ENCODE measurements at regions not wholly inside any gene's neighbourhood (a gene's known extent, or its start where the extent isn't known, plus 50 kb on each side); places are given as distances from the start of the nearest gene placed in this dataset.

- no peak overlapping the region for H3K4me3 Mint-ChIP-seq
- no CpG with 5 or more reads among the region's 16 CpGs for WGBS (ENCODE audit: extremely low coverage, insufficient read length, low lambda C conversion rate)
- no peak for TF ChIP-seq CTCF (conservative IDR thresholded peaks at IDR 0.05)
These were observed 140.8 kb downstream of the IRX1 start for GRCh38 chr5:3736466-3736865.

More at GRCh38 chr5:3736466-3736865, 140.8 kb downstream of the IRX1 start:
- Histone ChIP-seq H3K9me3 (ENCODE audit: control insufficient read depth, low read depth, low read length) (no peaks in the 10 kb centered on the region), H3K23me2 (ENCODE audit: insufficient read length, low read depth, low read length, poor library complexity, severe bottlenecking) (no peaks in the 10 kb centered on the region), H3K14ac (ENCODE audit: insufficient read depth, low read length) (no peak overlapping the region; the same call in 1 of the 2 replicates), H2BK20ac (ENCODE audit: low read depth, low read length, poor library complexity, severe bottlenecking) (no peak overlapping the region), H2BK12ac (ENCODE audit: insufficient read length, low read depth, low read length) (no peak overlapping the region), H3K4ac (ENCODE audit: low read depth, low read length) (no peak overlapping the region), H3K4me1 (ENCODE audit: insufficient read depth, low read length) (no peaks in the 10 kb centered on the region; the same call in 1 of the 2 replicates), H2AK5ac (ENCODE audit: insufficient read length, low read length) (no peak overlapping the region), H2BK120ac (ENCODE audit: low read depth, low read length, poor library complexity, severe bottlenecking) (no peak overlapping the region), H4K20me1 (ENCODE audit: control insufficient read depth, insufficient read depth, insufficient read length) (no peaks in the 10 kb centered on the region), H2BK15ac (ENCODE audit: low read depth, low read length) (no peak overlapping the region), H2AFZ (ENCODE audit: low read length) (no peak overlapping the region), H4K91ac (ENCODE audit: insufficient read length, low read depth, low read length) (no peak overlapping the region), H4K8ac (replicated peaks; ENCODE audit: insufficient read length, low read depth, low read length) (no peak overlapping the region), H3K9ac (ENCODE audit: extremely low read depth, insufficient read length, low read length) (no peak overlapping the region), H3K4me2 (ENCODE audit: insufficient read depth, insufficient read length, low read length) (no peak overlapping the region), H3K18ac (ENCODE audit: insufficient read length, low read depth, low read length) (no peak overlapping the region), H3K27ac (ENCODE audit: insufficient read length, low read depth, low read length) (no peak overlapping the region), H3K27me3 (ENCODE audit: insufficient read depth, low read length) (no peaks in the 10 kb centered on the region), H3K23ac (ENCODE audit: insufficient read length, low read depth, low read length) (no peak overlapping the region), H2BK5ac (ENCODE audit: insufficient read length, low read length) (no peak overlapping the region), H4K5ac (ENCODE audit: insufficient read length, low read depth, low read length) (no peak overlapping the region), H3K79me2 (ENCODE audit: insufficient read depth, low read length) (no peaks in the 10 kb centered on the region), H3K56ac (ENCODE audit: insufficient read length, low read depth, low read length) (no peak overlapping the region), H3K79me1 (ENCODE audit: insufficient read depth, low read depth, low read length, poor library complexity, severe bottlenecking) (no peaks in the 10 kb centered on the region), H3T11ph (ENCODE audit: low read length) (no peak overlapping the region)
- DNase-seq = no peak
- Mint-ChIP-seq H3K27me3 (ENCODE audit: low read depth) (peaks cover 4% of the 10 kb centered on the region), H3K9me3 (no peaks in the 10 kb centered on the region; a peak in 1 of 5 replicates), H3K36me3 (ENCODE audit: insufficient read depth in 1 of 3, low read depth in 3 of 3) (no peaks in the 10 kb centered on the region), H3K27ac (no peak overlapping the region), H3K4me1 (peaks cover 7 to 13% of the 10 kb centered on the region in 2 experiments)

All from H9 (cell line).